GM21367 (cell line): ENCODE measurements at regions not wholly inside any gene's neighbourhood (a gene's known extent, or its start where the extent isn't known, plus 50 kb on each side); places are given as distances from the start of the nearest gene placed in this dataset.
A peak's percentile ranks its signal among the peaks of the same experiment; 100 is the strongest.

Source experiments
- ATAC-seq: cut with Tn5 transposase; IDR thresholded peaks from one replicate; pipeline ENCODE4 v1.9.1; 2021; ENCODE audit not compliant: unreplicated experiment

DNA sequence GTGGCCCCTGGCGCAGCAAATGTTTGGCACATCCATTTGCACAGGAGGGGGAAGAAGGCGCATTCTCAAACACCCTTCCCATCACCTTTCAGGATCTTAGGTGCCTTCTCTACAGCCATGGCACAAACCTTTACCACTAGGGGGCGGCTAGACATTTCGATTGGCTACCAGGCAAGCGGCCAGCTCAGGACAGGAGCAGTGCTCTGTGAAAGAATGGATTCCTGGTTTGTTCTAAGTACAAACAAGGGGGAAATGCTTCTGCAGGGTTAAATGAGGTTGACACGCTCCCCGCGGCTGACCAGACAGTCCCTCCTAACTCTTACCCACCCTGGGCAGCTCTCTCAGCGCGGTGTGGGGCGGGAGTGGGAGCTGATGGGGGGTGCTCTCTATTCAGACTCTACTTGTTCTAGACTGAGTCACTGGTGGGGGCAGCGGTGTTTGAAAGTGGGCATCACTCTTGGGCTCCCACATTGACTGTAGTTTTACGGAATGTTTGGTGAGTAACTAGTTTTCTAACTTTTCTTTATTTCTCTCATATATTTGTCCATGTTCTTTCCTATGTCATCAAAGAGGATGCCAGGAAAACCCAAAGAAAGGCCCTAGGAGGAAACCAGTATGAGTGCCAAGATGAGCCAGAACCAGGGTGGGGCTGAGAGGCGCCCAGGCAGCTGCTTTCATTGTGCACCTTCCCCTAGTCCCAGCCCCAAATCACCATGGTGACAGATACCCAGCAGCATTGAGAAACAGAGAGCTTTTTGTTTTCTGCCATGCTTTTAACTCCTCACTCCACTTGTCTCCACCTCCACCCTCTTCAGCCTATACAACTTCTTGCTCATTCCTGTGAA, 61.4 kb upstream of the GPR158 start:
- peak; percentile 90 for ATAC-seq

GRCh38 chr10:25114036-25114411, 60.8 kb upstream of the GPR158 start:
- no peak for ATAC-seq

DNA sequence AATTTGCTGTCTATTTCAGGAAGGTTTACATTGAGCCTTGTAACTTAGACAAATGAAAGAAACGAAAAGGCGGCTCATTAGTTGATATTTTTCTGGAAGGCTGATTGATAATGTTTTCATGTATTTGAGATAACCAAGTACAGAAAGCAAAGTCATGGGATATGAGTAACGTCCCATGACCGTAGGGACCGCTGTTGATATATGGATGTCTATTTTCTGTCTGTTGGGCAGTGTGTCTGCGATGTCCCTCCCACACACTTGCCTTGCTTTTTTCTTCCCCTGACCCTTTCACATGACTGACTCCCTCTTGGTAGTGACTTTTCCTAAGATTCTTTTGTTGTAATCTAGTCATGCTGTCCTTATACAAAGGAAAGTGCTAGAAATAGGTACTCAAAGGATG, 57.0 kb upstream of the GPR158 start:
- no peak for ATAC-seq

DNA sequence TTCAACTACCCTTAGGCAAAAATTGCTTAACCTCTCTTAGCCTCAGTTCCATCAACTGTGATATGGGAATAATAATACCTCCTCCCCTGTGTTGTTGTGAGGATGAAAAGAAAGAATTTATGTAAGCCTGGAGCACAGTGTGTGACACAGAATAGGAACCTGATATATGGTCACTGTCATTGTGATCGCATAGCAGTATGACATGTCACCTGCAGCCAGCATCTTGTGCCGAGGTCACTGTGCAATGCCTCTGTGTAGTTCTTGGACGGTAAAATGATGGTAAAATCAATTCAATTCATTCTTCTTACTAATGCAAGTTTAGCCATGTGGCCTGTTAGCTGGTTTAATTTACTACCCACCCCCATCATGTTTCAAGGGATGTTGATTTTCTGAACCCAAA, 54.6 kb upstream of the GPR158 start:
- no peak for ATAC-seq
